ENCODE measurements at regions not wholly inside any gene's neighbourhood (a gene's known extent, or its start where the extent isn't known, plus 50 kb on each side); places are given as distances from the start of the nearest gene placed in this dataset.
A peak's percentile ranks its signal among the peaks of the same experiment; 100 is the strongest.

GRCh38 chr3:106265704-106266103 lies 396.9 kb upstream of the CBLB start:
- intact Hi-C loops (cut with DNase I): no loop called here
- DNase-seq (no peak), ATAC-seq (no peak)

GRCh38 chr3:106268696-106269095 lies 399.9 kb upstream of the CBLB start:
- intact Hi-C loops (cut with DNase I): no loop called here
- no peak for ATAC-seq

GRCh38 chr3:106272302-106272701 lies 403.5 kb upstream of the CBLB start:
- ATAC-seq (no peak), DNase-seq (no peak)
- intact Hi-C loops (cut with DNase I): no loop called here

More at GRCh38 chr3:106268696-106269095, 399.9 kb upstream of the CBLB start:
- DNase-seq: no peak

DNA sequence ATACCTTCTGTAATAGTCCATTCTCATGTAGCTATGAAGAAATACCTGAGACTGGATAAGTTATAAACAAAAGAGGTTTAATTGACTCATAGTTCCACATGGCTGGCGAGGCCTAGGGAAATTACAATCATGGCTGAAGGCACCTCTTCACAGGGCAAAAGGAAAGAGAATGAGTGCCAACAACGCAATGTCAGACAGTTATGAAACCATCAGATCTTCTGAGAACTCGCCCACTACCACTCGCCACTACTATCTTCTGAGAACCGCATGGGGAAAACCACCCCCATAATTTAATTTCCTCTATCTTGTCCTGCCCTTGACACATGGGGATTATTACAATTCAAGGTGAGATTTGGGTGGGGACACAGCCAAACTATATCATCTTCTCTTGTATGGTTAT lies 406.8 kb upstream of the CBLB start:
- ATAC-seq: no peak
- intact Hi-C loops (cut with DNase I): no loop called here
- no peak for DNase-seq

- no peak for ATAC-seq
- intact Hi-C loops (cut with DNase I): no loop called here
- no peak for DNase-seq
Measured at GRCh38 chr3:106276151-106276550, 407.3 kb upstream of the CBLB start.

- ATAC-seq (no peak), DNase-seq (no peak)
Measured at GRCh38 chr3:106276755-106277612, 408.2 kb upstream of the CBLB start.

DNA sequence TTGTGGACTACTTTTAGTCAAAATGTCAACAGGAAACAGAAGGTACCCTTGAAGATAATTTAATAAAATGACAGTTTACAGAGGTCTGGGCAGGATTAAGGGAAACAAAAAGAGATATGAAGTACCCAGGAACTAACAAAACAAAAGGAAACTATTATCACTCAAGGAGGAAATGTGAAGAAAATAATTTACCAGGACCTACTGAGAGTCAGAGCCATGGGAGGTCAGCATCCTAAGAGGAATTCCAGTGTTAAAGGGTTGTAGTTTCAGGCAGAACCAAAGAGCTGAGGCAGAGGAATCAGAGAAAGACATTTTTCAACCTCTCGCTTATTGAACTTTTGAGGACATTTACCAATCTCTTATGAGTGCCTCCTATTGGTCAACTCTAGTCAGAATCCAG lies 408.9 kb upstream of the CBLB start:
- intact Hi-C loops (cut with DNase I): no loop called here
- ATAC-seq (no peak), DNase-seq (no peak)

More at GRCh38 chr3:106276755-106277612, 408.2 kb upstream of the CBLB start:
- intact Hi-C loops (cut with DNase I): no loop called here

DNA sequence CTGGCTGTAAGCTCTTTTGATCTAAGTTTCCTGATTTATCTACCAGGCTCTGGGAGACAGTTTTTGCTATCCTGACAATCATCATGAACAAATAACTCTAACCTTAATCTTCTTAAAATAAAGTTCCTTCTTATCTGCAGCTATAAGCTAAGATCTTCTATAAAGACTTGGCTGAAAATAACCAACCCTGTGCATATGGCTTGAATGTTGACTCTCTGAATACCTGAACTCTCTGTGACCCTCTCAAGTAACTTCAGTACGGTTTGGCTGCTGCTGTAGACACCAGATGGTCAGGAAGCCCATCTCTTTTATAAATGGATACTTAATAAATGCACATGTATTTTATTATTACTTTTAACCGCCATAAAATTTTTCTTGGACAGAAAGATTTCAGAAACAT lies 412.4 kb upstream of the CBLB start:
- no peak for ATAC-seq
- no peak for DNase-seq
- intact Hi-C loops (cut with DNase I): no loop called here

DNA sequence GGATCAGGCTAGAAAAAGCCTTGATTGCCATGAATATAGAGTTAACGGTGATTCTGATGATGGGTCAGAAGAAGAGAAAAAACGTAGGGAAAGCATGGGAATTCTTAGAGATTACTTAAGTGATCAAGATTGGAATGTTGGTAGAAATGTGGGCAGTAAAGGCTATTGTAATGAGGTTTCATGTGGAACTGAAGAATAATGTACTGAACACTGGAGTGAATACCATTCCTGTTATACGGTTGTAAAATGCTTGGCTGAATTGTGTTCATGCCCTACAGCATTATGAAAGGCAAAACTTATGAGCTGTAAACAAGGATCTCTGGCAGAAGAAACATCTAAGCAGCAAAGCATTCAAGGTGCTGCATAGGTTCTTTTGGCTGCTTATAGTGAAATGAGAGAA lies 414.1 kb upstream of the CBLB start:
- DNase-seq: no peak
- intact Hi-C loops (cut with DNase I): no loop called here
- no peak for ATAC-seq

GRCh38 chr3:106288781-106289180 lies 420.0 kb upstream of the CBLB start:
- no peak for ATAC-seq
- intact Hi-C loops (cut with DNase I): no loop called here
- no peak for DNase-seq

GRCh38 chr3:106290304-106290997 lies 421.6 kb upstream of the CBLB start:
- no peak for DNase-seq
- intact Hi-C loops (cut with DNase I): no loop called here
- no peak for ATAC-seq

DNA sequence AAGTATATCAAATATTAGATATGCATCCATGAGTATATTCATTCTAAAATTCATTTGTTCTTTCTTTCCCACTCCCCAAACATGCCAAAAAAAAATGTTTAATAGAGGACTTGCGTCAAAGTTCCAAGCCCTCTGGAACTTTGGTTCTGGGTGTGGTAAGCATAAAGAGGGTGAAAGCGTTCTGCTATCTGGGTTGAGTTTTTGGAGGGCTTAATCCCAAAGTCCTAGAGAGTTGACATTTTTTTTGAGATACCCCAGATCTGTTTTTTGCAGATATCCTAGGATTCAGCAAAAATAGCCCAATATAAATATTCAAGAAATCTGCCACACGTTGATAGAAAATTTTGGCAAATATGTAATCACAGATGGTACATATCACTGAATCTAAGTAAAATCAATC lies 424.3 kb upstream of the CBLB start:
- intact Hi-C loops (cut with DNase I): no loop called here
- no peak for ATAC-seq
- no peak for DNase-seq

- ATAC-seq (no peak), DNase-seq (no peak)
Measured at GRCh38 chr3:106294121-106294520, 425.3 kb upstream of the CBLB start.

DNA sequence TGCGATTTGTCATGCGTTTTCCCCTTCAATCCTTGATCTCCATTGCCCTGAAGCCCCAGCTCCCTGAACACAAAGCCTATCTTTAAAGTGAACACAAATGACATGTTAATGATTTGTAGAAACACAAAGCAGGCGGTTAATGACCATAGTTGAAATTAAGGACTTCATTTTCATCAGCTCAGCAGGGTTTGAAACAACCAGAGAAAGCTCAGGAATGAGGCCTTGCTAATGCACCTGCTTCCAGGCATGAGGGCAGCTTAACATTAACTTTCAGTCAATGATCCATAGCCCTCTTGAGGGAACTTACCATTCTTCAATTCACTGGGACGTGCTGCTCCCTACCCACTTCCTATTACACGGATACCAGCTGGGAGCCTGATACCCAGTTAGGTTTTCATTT lies 427.2 kb upstream of the CBLB start:
- intact Hi-C loops (cut with DNase I): no loop called here
- ATAC-seq (no peak), DNase-seq (no peak)

More at GRCh38 chr3:106294121-106294520, 425.3 kb upstream of the CBLB start:
- intact Hi-C loops (cut with DNase I): no loop called here

DNA sequence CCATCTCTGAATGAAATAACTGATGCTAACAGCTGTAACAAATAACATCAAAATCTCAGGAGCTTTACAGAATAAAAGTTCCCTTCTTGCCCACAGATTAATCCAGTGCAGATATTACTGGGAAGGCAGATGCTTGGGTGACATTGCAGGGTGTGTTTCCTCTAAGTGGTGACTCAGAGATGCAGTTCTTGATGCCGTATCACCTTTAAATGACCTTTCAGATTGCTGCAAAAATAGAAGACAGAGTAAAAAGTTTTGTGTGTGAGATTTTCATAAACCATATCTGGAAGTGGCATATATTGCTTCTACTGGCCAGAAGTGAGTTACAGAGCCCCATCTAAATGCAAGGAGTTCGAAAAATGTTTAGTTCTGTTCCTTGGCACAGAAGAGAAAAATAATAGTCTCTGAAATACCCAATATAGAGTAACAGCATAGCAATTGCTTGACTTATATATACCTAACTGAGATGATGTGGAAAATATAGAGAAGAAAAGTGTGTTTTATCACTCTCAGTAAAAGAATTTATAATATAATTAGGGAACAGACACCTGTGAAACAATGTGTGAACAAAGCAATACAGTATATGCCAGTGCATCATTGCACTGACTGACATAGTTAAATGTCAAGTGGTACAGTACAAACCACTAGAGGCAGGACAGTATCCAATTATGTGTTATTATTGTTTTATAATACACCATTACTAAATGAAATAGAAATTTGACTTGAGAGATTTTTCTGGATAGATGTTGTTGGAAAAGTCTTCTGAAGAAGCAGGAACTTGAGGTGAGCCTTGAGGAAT lies 430.7 kb upstream of the CBLB start:
- ATAC-seq: no peak
- intact Hi-C loops (cut with DNase I): no loop called here
- no peak for DNase-seq

DNA sequence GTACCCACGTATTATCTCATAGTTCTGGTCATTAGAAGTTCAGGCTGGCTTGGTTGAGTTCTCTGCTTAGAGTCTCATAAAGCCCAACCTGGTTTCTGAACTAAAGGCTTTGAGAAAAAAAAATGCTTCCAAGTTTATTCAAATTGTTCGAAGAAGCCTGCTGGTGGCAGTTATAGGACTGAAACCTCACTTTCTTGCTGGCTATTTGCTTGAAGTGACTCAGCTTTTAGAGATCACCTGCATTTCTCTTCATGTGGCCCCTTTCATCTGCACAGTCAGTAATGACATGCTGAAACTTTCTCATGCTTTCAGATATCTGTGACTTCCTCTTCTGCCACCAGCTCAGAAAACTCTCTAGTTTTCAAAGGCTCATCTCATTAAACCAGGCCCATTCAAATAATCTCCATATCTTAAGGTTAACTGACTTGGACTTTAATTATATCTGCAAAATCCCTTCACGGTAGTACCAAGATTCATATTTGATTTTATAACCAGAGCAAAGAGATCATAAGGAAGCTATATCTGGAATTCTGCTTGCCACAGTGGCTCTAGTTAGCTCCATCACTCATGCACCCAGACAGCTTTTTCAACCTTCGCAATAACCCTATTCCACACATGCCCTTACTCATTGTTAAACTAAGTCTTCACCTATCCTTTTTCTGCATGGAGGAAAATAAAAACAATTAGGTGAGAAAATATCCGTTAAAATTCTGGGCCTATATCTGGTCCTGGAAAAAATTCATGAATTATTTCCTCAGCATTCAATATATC lies 433.8 kb upstream of the CBLB start:
- ATAC-seq (no peak), DNase-seq (no peak)
- intact Hi-C loops (cut with DNase I): no loop called here

DNA sequence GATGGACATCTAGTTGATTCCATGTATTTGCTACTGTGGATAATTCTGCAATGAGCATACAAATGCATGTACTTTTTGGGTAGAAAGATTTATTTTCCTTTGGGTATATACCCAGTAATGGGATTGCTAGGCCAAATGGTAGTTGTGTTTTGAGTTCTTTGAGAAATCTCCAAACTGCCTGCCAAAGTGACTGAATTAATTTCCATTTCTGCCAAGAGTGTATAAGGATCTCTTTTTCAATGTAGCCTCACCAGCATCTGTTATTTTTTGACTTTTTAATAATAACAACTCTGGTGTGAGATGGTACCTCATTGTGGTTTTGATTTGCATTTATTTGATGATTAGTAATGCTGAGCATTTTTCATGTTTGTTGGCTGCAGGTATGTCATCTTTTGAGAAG lies 435.0 kb upstream of the CBLB start:
- DNase-seq: no peak
- ATAC-seq: no peak
- intact Hi-C loops (cut with DNase I): no loop called here

GRCh38 chr3:106305127-106305526 lies 436.3 kb upstream of the CBLB start:
- intact Hi-C loops (cut with DNase I): no loop called here
- ATAC-seq (no peak), DNase-seq (no peak)

GRCh38 chr3:106305882-106306435 lies 437.1 kb upstream of the CBLB start:
- DNase-seq (no peak), ATAC-seq (peak in 1 of 2 donors; percentile 68)
- intact Hi-C loops (cut with DNase I): no loop called here

All from left cardiac atrium (tissue), 4 donors.